ENCODE measurements at regions not wholly inside any gene's neighbourhood (a gene's known extent, or its start where the extent isn't known, plus 50 kb on each side); places are given as distances from the start of the nearest gene placed in this dataset.

GRCh38 chr15:46467041-46467440 is 832.2 kb downstream of the SQOR start:
- FAIRE-seq (no peak), DNase-seq (ENCODE audit: low read depth in 1 of 2, low spot score in 2 of 2) (no peak)
- Histone ChIP-seq H3K14ac (ENCODE audit: insufficient read length) (no peak overlapping the region), H2AK5ac (ENCODE audit: low read depth, low read length) (no peak overlapping the region), H3K4ac (replicated peaks; ENCODE audit: insufficient read length, low read depth, low read length) (no peak overlapping the region), H3K79me2 (ENCODE audit: control insufficient read depth in 1 of 2, insufficient read depth in 2 of 2, low read length in 2 of 2) (no peaks in the 10 kb centered on the region), H3K4me1 (replicated peaks in 1 of 4; ENCODE audit: control insufficient read depth in 3 of 4, insufficient read depth in 4 of 4, low read length in 3 of 4) (peaks cover 0 to 8% (median 0%) of the 10 kb centered on the region in 4 experiments; a peak in 1 of 7 replicates), H2BK12ac (ENCODE audit: low read depth, low read length) (no peak overlapping the region), H3K23ac (ENCODE audit: insufficient read length) (no peak overlapping the region), H3K56ac (replicated peaks; ENCODE audit: insufficient read length, low read depth, low read length) (no peak overlapping the region), H4K5ac (ENCODE audit: insufficient read length, low read depth, low read length) (no peak overlapping the region), H2BK20ac (ENCODE audit: low read length) (no peak overlapping the region), H3K36me3 (ENCODE audit: control insufficient read depth in 2 of 4, insufficient read depth in 4 of 4, low read length in 3 of 4) (no peaks in the 10 kb centered on the region), H2AFZ (ENCODE audit: low read length) (no peak overlapping the region), H3K23me2 (ENCODE audit: low read depth, low read length) (no peaks in the 10 kb centered on the region), H3K18ac (ENCODE audit: extremely low read depth, low read length) (no peak overlapping the region), H3K27me3 (replicated peaks in 1 of 4; ENCODE audit: control insufficient read depth in 3 of 4, extremely low read depth in 1 of 4, insufficient read depth in 3 of 4, low read length in 3 of 4) (no peaks in the 10 kb centered on the region), H4K91ac (replicated peaks; ENCODE audit: insufficient read length, low read length) (no peak overlapping the region), H3K9ac (replicated peaks in 1 of 4; ENCODE audit: extremely low read depth in 1 of 4, low read depth in 3 of 4, low read length in 3 of 4) (no peak overlapping the region), H4K8ac (ENCODE audit: extremely low read depth, insufficient read depth, low read length) (no peak overlapping the region), H3K4me3 (ENCODE audit: extremely low read depth in 1 of 4, insufficient read depth in 2 of 4, low read depth in 3 of 4, low read length in 4 of 4) (no peak overlapping the region), H3K4me2 (ENCODE audit: insufficient read depth in 1 of 2, low read depth in 2 of 2, low read length in 2 of 2) (no peak overlapping the region), H4K20me1 (replicated peaks in 1 of 2; ENCODE audit: control insufficient read depth in 1 of 2, insufficient read depth in 2 of 2, low read length in 2 of 2) (no peaks in the 10 kb centered on the region), H3K27ac (ENCODE audit: low read depth, low read length) (no peak overlapping the region), H2BK120ac (replicated peaks; ENCODE audit: low read depth, low read length) (no peak overlapping the region), H2BK15ac (ENCODE audit: low read length) (no peak overlapping the region), H2BK5ac (ENCODE audit: low read depth, low read length) (no peak overlapping the region), H3K79me1 (ENCODE audit: low read depth, low read length) (no peaks in the 10 kb centered on the region), H3K9me3 (ENCODE audit: insufficient read depth in 2 of 2, low read depth in 1 of 2, low read length in 1 of 2) (no peaks in the 10 kb centered on the region; a peak in 1 of 4 replicates)
- ChIA-PET POLR2A (ENCODE audit: partially characterized antibody) (no interaction called here), CTCF (ENCODE audit: partially characterized antibody) (interaction anchor here (0.9 kb wide), 1 partner anchor 11 kb away, joined by 3 read pairs; no protein-coding TSS in a partner anchor)
- no peak for TF ChIP-seq GABPA (IDR thresholded peaks at IDR 0.05; ENCODE audit: borderline replicate concordance, insufficient read depth, low read length)
- no peak for TF ChIP-seq SP2 (IDR thresholded peaks at IDR 0.05; ENCODE audit: low read length)
- TF ChIP-seq POU5F1 (IDR thresholded peaks at IDR 0.05; ENCODE audit: low read depth, low read length): no peak
- TF ChIP-seq BCL11A (IDR thresholded peaks at IDR 0.05; ENCODE audit: low read depth in 2 of 2, low read length in 2 of 2): no peak
- no peak for TF ChIP-seq BRCA1 (IDR thresholded peaks at IDR 0.05; ENCODE audit: low read depth, low read length)
- no peak for TF ChIP-seq RBBP5 (IDR thresholded peaks at IDR 0.05; ENCODE audit: borderline replicate concordance, low read depth, low read length)
- TF ChIP-seq CBX8 (IDR thresholded peaks at IDR 0.05; ENCODE audit: borderline replicate concordance, low read depth, low read length): no peak
- TF ChIP-seq SRF (IDR thresholded peaks at IDR 0.05; ENCODE audit: low read depth, low read length): no peak
- TF ChIP-seq GTF2F1 (IDR thresholded peaks at IDR 0.05; ENCODE audit: borderline replicate concordance, low read depth, low read length): no peak
- TF ChIP-seq NRF1 (IDR thresholded peaks at IDR 0.05; ENCODE audit: low read depth, low read length): no peak
- no peak for TF ChIP-seq SP1 (IDR thresholded peaks at IDR 0.05; ENCODE audit: low read depth, low read length)
- TF ChIP-seq TBP (IDR thresholded peaks at IDR 0.05; ENCODE audit: low read depth, low read length): no peak
- 86% methylated on average over 1 of the region's 1 CpG; no CpG with 5 or more reads in 1 of the 2 experiments for WGBS, 2 experiments (ENCODE audit: extremely low coverage in 1 of 2, insufficient coverage in 1 of 2, insufficient read length in 1 of 2, insufficient replicate concordance in 2 of 2, low coverage in 1 of 2, low lambda C conversion rate in 2 of 2, missing lambda C conversion rate in 1 of 2)

All from H1 (cell line).